Endothelial cell of umbilical vein (primary cell): ENCODE measurements at regions not wholly inside any gene's neighbourhood (a gene's known extent, or its start where the extent isn't known, plus 50 kb on each side); places are given as distances from the start of the nearest gene placed in this dataset.

Source experiments
- POLR2A ChIP-seq: IDR thresholded peaks from 2 replicates; pipeline ENCODE4 v1.6.1; 2012; ENCODE audit warnings: low read depth, mild to moderate bottlenecking, control low read depth, low read length
- POLR2AphosphoS5 ChIP-seq: IDR thresholded peaks from 2 replicates; pipeline ENCODE4 v1.6.1; 2012; ENCODE audit warnings: low read depth, mild to moderate bottlenecking, control low read depth, low read length, moderate library complexity; ENCODE audit not compliant: insufficient read depth
- TF ChIP-seq, protein P1 (sequence below), 2 donors: IDR thresholded peaks; 1 replicate in 1 of 2; 2 replicates in 1 of 2; pipeline ENCODE4 v1.5.1; 2011; ENCODE audit warnings: low read length in 2 of 2, mild to moderate bottlenecking in 2 of 2, moderate library complexity in 2 of 2, control low read depth in 1 of 2, inconsistent platforms in 1 of 2, low read depth in 1 of 2; ENCODE audit not compliant: insufficient read depth in 1 of 2; ENCODE audit errors: extremely low read depth in 1 of 2

GRCh38 chr3:104234442-104235194 is 1132.1 kb upstream of the ALCAM start:
- TF ChIP-seq POLR2AphosphoS5, result no peak
- TF ChIP-seq POLR2A, result no peak
- TF ChIP-seq, protein P1, sequence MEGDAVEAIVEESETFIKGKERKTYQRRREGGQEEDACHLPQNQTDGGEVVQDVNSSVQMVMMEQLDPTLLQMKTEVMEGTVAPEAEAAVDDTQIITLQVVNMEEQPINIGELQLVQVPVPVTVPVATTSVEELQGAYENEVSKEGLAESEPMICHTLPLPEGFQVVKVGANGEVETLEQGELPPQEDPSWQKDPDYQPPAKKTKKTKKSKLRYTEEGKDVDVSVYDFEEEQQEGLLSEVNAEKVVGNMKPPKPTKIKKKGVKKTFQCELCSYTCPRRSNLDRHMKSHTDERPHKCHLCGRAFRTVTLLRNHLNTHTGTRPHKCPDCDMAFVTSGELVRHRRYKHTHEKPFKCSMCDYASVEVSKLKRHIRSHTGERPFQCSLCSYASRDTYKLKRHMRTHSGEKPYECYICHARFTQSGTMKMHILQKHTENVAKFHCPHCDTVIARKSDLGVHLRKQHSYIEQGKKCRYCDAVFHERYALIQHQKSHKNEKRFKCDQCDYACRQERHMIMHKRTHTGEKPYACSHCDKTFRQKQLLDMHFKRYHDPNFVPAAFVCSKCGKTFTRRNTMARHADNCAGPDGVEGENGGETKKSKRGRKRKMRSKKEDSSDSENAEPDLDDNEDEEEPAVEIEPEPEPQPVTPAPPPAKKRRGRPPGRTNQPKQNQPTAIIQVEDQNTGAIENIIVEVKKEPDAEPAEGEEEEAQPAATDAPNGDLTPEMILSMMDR (IDR thresholded peaks at IDR 0.05; ENCODE audit: extremely low read depth in 1 of 2, insufficient read depth in 1 of 2, low read depth in 1 of 2, low read length in 2 of 2), result no peak
